HL-60 (cell line): ENCODE measurements at regions not wholly inside any gene's neighbourhood (a gene's known extent, or its start where the extent isn't known, plus 50 kb on each side); places are given as distances from the start of the nearest gene placed in this dataset.

ENCODE experiments used
- CTCF ChIP-seq: IDR thresholded peaks from one replicate; pipeline ENCODE4 v1.5.1; 2011; ENCODE audit warnings: low read length, control low read depth, inconsistent platforms; ENCODE audit not compliant: insufficient read depth
- GABPA ChIP-seq: IDR thresholded peaks from 2 replicates; pipeline ENCODE4 v1.6.1; 2012; ENCODE audit warnings: low read depth
- POLR2AphosphoS5 ChIP-seq: IDR thresholded peaks from 2 replicates; pipeline ENCODE4 v1.6.1; 2012; ENCODE audit warnings: low read depth

GRCh38 chr5:153902016-153902415 lies 136.7 kb downstream of the FAM114A2 start:
- no peak for TF ChIP-seq CTCF
- no peak for TF ChIP-seq POLR2AphosphoS5
- TF ChIP-seq GABPA: no peak
